ENCODE measurements at regions not wholly inside any gene's neighbourhood (a gene's known extent, or its start where the extent isn't known, plus 50 kb on each side); places are given as distances from the start of the nearest gene placed in this dataset.

DNA sequence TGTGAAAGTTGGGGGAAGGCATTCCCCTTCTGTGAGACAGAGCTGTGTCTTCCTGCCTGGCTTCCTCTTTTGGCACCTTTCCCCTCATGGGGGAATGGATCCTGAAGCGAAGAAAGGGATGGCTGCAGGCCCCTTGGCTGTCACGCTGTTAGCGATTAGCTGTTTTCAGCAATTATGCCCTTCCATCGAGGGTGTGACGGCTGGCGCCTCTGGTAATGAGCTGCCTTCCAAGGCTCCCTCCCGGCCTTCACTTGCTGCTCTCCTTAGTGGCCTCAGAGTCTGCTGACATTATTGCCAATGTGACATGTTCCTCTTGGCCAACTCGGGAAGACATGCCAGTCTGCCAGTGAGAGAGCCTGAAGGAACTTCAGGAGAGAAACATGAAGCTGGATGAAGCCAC is 162.1 kb downstream of the ZIC5 start:
- TF ChIP-seq, protein P1, sequence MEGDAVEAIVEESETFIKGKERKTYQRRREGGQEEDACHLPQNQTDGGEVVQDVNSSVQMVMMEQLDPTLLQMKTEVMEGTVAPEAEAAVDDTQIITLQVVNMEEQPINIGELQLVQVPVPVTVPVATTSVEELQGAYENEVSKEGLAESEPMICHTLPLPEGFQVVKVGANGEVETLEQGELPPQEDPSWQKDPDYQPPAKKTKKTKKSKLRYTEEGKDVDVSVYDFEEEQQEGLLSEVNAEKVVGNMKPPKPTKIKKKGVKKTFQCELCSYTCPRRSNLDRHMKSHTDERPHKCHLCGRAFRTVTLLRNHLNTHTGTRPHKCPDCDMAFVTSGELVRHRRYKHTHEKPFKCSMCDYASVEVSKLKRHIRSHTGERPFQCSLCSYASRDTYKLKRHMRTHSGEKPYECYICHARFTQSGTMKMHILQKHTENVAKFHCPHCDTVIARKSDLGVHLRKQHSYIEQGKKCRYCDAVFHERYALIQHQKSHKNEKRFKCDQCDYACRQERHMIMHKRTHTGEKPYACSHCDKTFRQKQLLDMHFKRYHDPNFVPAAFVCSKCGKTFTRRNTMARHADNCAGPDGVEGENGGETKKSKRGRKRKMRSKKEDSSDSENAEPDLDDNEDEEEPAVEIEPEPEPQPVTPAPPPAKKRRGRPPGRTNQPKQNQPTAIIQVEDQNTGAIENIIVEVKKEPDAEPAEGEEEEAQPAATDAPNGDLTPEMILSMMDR (conservative IDR thresholded peaks at IDR 0.05), result no peak
- TF ChIP-seq ZFX (IDR thresholded peaks at IDR 0.05), result no peak

Data from C4-2B (cell line).